Chondrocyte (in vitro differentiated cells): ENCODE measurements at regions not wholly inside any gene's neighbourhood (a gene's known extent, or its start where the extent isn't known, plus 50 kb on each side); places are given as distances from the start of the nearest gene placed in this dataset.

Source experiments
- DNase-seq: peaks from one replicate; pipeline ENCODE4 v3.0.0; 2021; ENCODE audit warnings: mixed read lengths, low spot score
- H3K27ac Mint-ChIP-seq: one replicate; pipeline ENCODE4 v1.8.0; 2021; ENCODE audit warnings: mild to moderate bottlenecking, moderate library complexity, mixed read lengths; ENCODE audit not compliant: unreplicated experiment
- H3K27me3 Mint-ChIP-seq: 2 replicates; pipeline ENCODE4 v1.8.0; 2021; ENCODE audit warnings: low read depth, mixed read lengths
- H3K36me3 Mint-ChIP-seq: 2 replicates; pipeline ENCODE4 v1.8.0; 2021; ENCODE audit warnings: low read depth, mixed read lengths
- H3K4me1 Mint-ChIP-seq: 2 replicates; pipeline ENCODE4 v1.8.0; 2021; ENCODE audit warnings: low read depth, mild to moderate bottlenecking, mixed read lengths
- H3K4me3 Mint-ChIP-seq: one replicate; pipeline ENCODE4 v1.8.0; 2021; ENCODE audit warnings: mild to moderate bottlenecking, moderate library complexity, mixed read lengths; ENCODE audit not compliant: unreplicated experiment
- H3K9me3 Mint-ChIP-seq: 2 replicates; pipeline ENCODE4 v1.8.0; 2021; ENCODE audit warnings: low read depth, mixed read lengths
- CTCF ChIP-seq: fragments of 200-600 bp; sonication (generic); IDR thresholded peaks from 2 replicates; pipeline ENCODE4 v1.5.0; 2021; ENCODE audit warnings: antibody characterized with exemption, mild to moderate bottlenecking, moderate library complexity

- no peak for TF ChIP-seq CTCF
- peaks cover 3% of the 10 kb centered on the region for H3K36me3 Mint-ChIP-seq
- no peaks in the 10 kb centered on the region for H3K4me1 Mint-ChIP-seq
These were observed 168.7 kb downstream of the RRAGC start for GRCh38 chr1:38690790-38691449.

GRCh38 chr1:38686927-38687255, 172.7 kb downstream of the RRAGC start:
- no peak for TF ChIP-seq CTCF
- no peak for DNase-seq
- peaks cover 46% of the 10 kb centered on the region for H3K27me3 Mint-ChIP-seq
- H3K36me3 Mint-ChIP-seq, result peaks cover 3% of the 10 kb centered on the region
- H3K9me3 Mint-ChIP-seq, result peaks cover 5% of the 10 kb centered on the region
- no peak overlapping the region for H3K27ac Mint-ChIP-seq
- no peaks in the 10 kb centered on the region for H3K4me1 Mint-ChIP-seq
- H3K4me3 Mint-ChIP-seq, result no peak overlapping the region

More at GRCh38 chr1:38690790-38691449, 168.7 kb downstream of the RRAGC start:
- Mint-ChIP-seq H3K4me3 (no peak overlapping the region), H3K9me3 (peaks cover 9% of the 10 kb centered on the region), H3K27ac (no peak overlapping the region), H3K27me3 (peaks cover 55% of the 10 kb centered on the region)
- no peak for DNase-seq

- H3K4me1 Mint-ChIP-seq, result no peaks in the 10 kb centered on the region
- no peak for TF ChIP-seq CTCF
- H3K27ac Mint-ChIP-seq, result no peak overlapping the region
- H3K9me3 Mint-ChIP-seq, result no peaks in the 10 kb centered on the region
- no peak for DNase-seq
- no peaks in the 10 kb centered on the region for H3K36me3 Mint-ChIP-seq
- H3K4me3 Mint-ChIP-seq, result no peak overlapping the region
- H3K27me3 Mint-ChIP-seq, result peaks cover 43% of the 10 kb centered on the region
These were observed 173.2 kb downstream of the RRAGC start for GRCh38 chr1:38686167-38686926.

GRCh38 chr1:38685388-38685787, 174.2 kb downstream of the RRAGC start:
- Mint-ChIP-seq H3K27me3 (peaks cover 42% of the 10 kb centered on the region), H3K9me3 (no peaks in the 10 kb centered on the region), H3K27ac (no peak overlapping the region), H3K36me3 (no peaks in the 10 kb centered on the region), H3K4me1 (no peaks in the 10 kb centered on the region), H3K4me3 (no peak overlapping the region)
- no peak for TF ChIP-seq CTCF
- DNase-seq, result no peak

GRCh38 chr1:38680801-38681510, 178.6 kb downstream of the RRAGC start:
- peaks cover 16% of the 10 kb centered on the region for H3K27me3 Mint-ChIP-seq
- no peak for DNase-seq
- TF ChIP-seq CTCF, result no peak
- H3K4me1 Mint-ChIP-seq, result no peaks in the 10 kb centered on the region
- no peak overlapping the region for H3K27ac Mint-ChIP-seq
- no peaks in the 10 kb centered on the region for H3K36me3 Mint-ChIP-seq
- no peaks in the 10 kb centered on the region for H3K9me3 Mint-ChIP-seq
- H3K4me3 Mint-ChIP-seq, result no peak overlapping the region
